GM21360 (cell line): ENCODE measurements at regions not wholly inside any gene's neighbourhood (a gene's known extent, or its start where the extent isn't known, plus 50 kb on each side); places are given as distances from the start of the nearest gene placed in this dataset.
A peak's percentile ranks its signal among the peaks of the same experiment; 100 is the strongest.

ENCODE experiments used
- ATAC-seq: cut with Tn5 transposase; IDR thresholded peaks from one replicate; pipeline ENCODE4 v1.9.1; 2021; ENCODE audit warnings: mild to moderate bottlenecking, moderate library complexity; ENCODE audit not compliant: unreplicated experiment

DNA sequence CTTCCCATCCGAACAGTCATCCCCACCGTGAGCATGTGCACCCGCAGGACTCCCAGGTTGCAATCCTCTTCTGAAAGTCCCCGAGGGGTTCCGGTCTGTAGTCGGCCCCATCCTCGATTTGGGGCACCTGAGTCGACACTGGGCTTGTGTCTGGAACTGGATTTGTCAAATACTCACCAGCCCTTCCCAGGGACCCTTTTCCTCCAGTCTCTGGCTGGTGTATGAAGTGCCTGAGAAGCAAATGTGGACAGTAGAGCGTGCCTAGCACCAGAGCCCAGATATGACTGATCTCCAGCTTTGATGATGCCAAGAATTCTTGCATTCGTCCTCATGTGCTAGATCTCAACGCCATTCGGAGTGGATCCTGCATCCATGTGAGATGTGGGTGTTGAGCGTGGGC is 132.5 kb upstream of the ADARB2 start:
- ATAC-seq = no peak

DNA sequence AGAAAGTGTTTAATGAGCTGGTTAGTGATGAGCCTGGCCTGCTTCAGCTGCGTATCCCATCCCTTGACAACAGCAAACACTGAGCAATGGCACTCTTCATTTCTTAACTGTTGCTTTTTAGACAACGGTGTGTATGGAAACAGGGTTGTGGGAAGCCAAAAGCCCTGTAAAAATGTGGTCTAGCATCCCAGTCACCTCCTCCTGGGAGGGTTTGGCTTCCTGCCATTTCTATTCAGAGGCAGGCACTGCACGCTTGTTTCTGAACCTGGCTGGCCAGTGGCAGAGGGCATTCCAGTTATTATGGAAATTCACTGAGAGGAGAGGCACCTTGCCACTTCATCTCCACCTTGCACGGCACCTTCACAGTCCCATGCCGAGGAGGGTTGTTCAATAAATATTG is 123.0 kb upstream of the ADARB2 start:
- no peak for ATAC-seq

DNA sequence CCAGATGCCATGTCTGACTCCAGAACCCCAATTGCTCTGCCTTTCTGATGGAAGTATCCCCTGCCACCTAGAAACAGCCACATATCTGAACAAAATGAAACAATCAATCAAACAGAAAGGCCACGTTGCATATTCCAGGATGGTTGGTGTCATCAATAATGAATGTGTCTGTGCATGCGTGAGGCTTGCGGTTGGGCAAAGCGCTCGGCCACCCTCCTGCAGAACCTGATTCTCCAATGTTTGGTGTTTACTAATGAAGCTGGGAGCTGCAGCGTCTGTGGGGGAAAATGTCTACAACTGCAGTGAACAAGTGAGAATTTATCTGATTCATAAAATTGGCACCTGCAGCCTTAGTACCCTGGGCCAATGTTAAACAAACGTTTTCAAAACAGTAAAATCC is 121.2 kb upstream of the ADARB2 start:
- no peak for ATAC-seq

DNA sequence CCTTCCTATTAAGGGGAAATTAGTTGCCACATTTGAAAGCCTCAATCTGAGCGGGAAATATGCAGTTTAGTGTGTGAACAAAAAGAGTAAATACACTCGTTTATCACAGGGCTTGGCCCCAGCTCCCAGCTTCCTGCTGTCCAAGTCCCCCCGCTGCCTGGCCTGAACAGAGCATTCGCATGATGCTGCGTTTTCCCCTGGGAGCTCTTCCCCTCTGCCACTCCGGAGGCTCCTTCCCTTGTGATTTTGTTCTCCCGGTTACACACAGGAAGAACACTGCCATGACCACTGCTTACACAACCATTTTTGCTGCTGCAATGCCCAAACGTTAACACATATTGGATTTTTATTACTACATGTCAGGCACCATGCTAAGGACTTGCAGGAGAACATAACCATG is 120.7 kb upstream of the ADARB2 start:
- ATAC-seq = no peak

DNA sequence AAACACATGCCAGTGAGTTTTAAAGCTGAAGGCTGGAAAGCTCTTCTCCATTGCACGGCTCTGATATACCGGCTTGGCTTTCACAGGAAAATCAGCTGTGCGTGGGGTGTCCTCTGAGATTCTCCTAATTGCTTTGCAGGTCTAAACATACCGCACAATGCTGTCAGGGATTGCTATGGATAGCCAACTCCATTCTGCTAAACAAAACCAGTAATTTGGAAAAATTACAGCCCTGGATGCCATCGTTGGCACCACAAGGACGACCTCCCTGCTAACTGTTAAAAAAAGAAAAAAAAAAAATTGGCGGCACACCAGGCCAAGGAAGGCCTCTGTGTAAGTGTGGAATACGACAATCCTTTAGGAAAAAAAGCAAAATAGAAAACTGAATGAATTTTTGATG is 118.6 kb upstream of the ADARB2 start:
- ATAC-seq = no peak

DNA sequence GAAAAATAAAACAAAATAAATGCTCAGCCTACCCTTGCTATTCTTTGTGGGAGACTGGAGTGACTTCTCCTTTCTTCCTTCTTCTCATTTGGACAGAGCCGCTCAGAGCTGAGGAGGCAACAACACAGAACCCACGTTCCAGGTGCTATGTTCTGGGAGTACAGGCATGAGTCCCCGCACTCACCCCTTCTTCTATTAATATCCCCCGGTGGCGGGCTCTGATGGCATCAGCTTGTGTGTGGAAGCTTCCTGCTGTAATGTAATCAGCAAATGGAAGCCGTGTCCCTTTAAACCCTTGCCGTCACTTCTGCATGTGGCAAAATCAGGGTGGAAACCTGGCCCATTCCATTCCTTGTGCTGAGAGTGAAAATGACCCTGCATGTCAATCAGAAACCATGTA is 116.9 kb upstream of the ADARB2 start:
- no peak for ATAC-seq

DNA sequence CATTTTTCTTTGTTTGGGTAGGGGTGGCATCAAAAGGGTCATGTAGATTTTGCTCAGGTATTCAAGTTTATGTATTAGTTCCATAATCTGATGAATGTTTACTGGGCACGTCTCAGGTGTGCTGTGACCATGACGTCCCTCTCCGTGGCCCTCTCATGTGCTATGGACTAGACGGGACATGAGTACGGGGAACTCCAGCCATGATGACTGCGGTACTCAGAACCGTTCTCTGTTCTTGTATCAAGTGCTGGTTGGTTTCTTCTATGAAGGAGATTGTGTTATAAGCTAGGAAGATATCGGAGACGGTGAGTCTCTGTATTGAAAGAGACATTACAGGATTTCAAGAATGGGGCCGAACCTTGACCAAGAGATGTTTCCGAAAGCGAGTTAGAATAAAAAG is 116.5 kb upstream of the ADARB2 start:
- no peak for ATAC-seq

DNA sequence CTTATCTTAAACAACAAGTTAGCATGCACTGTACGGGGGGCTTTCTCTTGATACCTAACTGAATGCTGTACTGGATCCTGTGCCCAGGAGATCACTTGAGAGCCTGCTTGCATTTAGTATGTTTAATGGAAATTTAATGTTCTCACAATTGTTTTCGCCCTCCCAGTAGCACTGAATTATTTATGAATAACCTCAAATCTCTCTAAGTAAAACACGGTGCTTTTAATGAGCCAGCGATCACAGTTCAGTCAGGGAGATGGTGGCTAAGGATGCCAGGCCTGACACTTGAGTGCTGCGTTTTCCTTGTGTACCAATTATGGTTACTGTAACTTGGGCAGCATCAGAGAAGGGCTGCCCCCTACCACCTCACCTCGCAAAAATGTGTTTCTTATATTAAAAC is 115.5 kb upstream of the ADARB2 start:
- ATAC-seq = no peak

DNA sequence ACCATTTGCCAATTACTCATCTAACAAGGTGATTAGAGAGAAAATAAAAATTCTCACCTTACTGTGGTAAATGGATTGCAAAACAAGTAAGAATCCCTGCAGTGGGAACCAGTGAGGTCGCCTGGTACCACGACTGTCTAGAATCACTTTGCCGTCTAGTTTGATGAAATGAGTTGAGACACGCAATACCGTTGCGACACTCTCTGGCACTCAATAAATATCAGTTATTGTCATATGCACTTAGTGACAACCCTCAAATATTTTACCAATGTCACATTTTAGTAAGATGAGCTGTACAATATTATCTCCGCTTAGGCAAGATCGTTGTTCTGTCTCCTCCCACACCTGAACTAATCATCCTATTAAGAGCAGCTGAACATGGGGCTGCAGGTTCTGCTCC is 114.4 kb upstream of the ADARB2 start:
- ATAC-seq = no peak

DNA sequence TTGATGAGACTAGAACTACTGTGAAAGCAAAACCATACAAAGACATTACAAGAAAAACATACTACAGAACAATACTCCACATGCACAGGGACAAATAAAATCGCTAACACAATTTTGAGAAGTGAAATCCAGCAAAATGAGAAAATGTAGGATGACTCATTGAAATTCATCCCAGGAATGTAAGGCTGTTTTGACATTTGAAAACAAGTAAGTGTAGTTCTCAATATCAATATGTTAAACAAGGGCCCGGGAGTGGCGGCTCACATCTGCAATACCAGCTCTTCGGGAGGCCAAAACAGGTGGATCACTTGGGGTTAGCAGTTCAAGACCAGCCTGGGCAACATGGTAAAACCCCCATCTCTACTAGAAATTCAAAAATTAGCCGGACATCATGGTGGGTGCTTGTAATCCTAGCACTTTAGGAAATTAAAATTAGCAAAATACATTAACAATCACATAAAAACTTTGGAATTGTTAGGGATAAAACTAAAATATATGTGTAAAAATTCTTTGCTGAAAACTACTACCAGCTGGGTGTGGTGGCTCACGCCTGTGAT is 113.7 kb upstream of the ADARB2 start:
- ATAC-seq = no peak

DNA sequence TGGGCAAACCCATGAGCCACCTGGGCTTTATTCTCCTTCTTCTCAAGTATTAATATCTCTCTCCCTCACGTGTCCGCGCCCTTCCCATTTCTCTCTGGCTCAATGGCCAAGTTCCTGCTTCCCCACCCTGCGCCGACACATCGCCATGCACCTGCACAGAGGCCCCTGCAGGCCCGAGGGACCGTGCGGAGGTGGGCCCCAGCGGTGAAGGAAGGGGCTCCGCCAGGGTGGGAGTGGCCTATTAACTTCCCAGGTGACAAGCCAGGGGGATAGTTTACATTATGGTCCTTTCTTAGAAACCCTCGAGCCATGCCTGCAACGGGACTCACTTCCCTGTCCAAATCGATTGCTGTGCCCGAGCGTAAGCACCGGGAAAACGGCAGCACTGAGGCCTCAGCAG is 110.0 kb upstream of the ADARB2 start:
- no peak for ATAC-seq

DNA sequence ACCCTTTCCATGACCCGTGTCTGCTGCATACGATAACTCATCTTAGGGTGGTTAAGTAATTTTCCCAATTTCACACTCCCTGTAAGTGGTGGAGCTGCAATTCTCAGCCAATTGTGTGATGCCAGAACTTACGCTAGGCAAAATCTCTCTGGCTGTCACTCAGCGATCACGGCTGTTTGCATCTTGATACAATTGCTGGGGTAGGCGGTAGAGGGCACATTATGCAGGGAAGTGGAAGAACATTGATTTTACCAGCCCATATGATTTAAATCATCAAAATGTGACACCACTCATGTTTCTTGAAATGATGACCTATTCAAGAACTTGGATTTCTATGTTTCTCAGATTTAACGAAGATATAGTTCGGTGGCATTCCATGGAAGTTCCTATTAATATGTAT is 108.7 kb upstream of the ADARB2 start:
- ATAC-seq = no peak

DNA sequence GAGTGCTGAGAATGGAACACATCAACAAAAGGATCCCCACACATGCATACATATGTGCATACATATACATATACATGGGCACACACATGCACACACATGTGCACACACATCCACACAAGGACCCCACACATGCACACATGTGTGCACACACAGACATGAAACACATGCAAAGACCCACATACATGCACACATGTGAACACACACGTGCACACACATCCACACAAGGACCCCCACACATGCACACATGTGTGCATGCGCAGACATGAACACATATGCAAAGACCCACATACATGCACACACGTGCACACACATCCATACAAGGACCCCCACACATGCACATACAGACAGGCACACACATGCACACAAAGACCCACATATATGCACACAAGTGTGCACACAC is 104.4 kb upstream of the ADARB2 start:
- ATAC-seq = no peak

DNA sequence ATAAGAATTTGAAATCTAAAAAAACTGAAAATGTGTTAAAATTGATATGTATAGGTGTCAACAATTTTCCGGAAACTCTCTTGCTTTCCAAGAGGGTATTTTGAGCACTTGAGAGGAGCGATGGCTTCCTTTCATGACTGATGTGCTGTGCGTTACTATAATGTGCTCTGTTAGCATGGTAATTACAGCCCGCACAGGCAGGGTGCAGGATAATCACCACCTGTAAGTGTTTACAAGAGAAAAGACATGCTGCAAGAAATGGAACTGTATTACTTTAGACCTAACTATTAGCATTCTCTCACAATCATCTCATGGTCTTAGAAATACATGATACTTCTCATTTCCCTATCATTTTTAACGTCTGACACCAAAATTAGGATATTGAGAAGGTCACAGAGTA is 92.4 kb upstream of the ADARB2 start:
- ATAC-seq = no peak

DNA sequence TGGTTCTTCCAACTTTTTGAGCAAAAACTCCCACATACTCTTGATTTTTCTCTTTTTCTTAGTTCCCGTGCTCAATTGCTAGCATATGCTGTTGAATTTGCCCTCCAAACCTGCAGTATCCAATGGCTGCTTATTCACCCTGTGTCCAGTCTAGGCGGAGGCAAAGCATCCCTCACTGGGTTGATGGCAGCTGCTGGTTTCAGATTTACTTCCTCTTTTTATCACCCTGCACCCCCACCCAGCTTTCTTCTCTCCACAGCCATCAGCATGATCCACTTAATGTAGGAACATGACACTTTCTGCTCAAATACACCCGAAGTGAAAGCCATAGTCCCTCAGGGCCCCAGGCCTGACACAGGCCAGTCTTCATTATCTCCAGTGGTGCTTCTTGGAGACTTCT is 87.6 kb upstream of the ADARB2 start:
- ATAC-seq = peak; percentile 84

DNA sequence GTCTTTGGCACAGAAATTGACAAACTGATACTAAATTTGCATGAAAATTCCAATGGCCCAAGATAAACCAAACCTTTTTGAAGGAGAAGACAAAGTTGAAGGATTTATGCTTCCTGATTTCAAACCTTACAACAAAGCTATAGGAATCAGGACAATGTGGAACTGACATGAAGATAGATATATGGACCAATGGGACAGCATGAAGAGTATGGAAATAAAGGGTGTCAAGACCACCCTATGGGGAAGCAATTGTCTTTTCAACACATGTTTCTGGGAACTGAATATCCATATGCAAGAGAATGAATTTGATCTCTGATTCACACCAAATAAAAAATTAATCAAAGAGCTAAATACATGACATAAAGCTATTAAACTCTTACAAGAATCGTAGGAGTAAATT is 77.2 kb upstream of the ADARB2 start:
- no peak for ATAC-seq

DNA sequence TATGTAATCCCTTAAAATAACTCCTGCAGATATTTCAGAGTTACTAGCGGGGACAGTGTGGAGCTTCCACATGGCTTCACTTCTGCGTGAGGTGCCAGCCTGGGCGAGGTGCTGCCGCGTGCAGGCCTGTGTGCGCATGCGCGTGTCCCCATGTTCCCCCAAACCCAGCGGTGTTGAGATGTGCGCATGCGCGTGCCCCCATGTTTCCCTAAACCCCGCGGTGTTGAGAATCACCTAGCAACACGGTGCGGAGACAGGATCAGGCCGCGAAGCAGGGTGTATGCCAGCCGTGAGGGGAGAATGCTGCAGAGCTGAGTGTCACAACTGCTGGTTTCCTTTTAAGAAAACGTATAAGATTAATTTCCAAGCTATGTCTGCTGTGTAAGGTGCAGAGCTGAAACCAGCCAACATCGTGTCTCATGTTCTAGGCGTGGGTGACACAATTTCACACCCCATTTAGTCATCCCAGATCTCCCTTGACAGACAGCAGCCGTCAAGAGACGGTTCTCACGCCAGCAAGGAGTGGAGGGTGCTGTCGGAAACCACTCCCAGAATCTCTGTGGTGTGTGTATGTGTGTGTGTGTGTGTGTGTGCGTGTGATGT is 71.9 kb upstream of the ADARB2 start:
- no peak for ATAC-seq

DNA sequence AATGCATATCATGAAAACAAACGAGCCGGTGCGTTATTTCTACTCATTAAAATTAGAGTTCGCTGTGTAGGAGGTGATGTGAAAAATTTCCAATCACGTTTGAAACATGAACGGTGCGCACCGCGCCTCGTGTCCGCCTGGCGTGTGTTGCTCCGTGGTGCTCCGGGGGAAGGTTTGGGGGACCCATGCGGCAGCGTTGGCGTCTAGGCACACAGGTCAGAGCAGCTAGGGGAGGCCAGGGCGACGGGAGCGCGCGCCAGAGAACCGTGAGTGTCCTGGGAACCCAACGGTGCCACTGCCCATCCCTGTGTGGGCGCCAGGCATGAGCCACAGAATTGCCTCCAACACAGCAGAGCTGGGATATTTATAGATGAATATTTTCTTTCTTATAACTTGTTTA is 70.6 kb upstream of the ADARB2 start:
- no peak for ATAC-seq

DNA sequence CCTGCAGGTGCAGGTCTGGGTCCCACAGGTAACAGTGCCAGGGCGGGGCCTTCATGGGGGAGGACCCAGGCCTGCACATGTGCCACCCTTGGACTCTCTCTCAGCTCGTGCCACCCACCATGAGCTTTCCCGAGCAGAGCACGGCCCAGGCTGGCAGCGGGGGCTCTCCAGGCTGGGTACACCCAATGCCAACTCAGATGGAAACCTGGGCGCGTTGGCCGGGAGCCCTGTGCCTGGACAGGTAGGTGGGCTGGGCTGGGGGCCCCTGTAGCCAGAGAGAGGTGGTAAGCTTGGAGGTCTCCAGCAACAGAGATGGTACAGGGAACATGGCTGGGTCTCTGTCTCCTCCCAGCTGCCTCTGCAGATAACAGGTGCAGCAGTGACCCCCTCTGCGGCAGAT is 69.9 kb upstream of the ADARB2 start:
- no peak for ATAC-seq

DNA sequence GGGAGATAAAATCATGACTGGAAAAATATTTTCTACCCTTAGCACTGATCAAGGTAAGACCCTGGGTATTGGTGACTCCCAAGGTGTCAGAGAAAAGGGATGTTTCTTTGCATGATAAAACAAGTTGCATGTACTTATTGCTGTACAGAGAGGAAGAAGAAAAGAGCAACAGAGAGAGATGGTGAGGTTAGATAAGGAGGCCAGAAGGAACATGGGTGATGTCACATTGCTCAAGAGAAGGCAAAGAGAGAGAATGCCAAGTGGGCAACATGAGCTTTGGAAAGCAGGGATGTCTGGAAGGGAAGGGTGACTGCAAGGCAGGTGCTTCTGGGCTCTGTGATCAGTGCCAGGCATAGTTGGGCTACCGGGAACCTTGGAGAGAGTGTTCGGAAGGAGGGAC is 65.1 kb upstream of the ADARB2 start:
- ATAC-seq = no peak

DNA sequence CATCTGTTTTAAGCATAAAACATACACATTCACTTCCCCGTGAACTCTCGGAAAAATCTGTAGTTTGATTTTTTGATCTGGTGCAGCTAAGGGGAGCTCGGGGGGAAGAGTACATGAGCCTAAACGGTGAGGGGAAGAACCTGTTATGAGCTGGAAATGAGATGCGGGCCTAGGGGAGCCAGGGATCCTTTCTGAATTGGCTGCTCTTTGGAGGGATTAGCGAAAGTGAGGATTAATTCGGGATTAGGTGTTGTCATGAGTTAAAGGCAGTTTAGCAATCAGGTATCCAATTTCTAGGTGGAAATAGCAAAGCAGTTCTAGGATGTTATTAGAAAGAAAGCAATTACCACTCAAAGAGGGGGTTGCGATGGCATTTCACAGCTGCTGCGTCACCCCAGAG is 51.1 kb upstream of the ADARB2 start:
- ATAC-seq = no peak
